Activated CD8-positive, alpha-beta memory T cell treated with anti-CD3 and anti-CD28 coated beads, Interleukin-2, amount 10 ng/mL, durations not matched to agents 7 days and 5 days (primary cell): ENCODE measurements at regions not wholly inside any gene's neighbourhood (a gene's known extent, or its start where the extent isn't known, plus 50 kb on each side); places are given as distances from the start of the nearest gene placed in this dataset.

Experiments used
- ATAC-seq: fragments of 150-1000 bp; cut with Tn5 transposase; one replicate; pipeline ENCODE4 v1.10.0; 2021; ENCODE audit warnings: moderate library complexity
- CTCF ChIA-PET: fragments of 350-600 bp; sonication (Branson Sonifier 250); formaldehyde crosslinking; loops from one replicate; lab custom pipeline; 2021; ENCODE audit warnings: antibody characterized with exemption; lab: Charles Lee
- DNase-seq: peaks from one replicate; pipeline ENCODE4 v3.0.0-alpha.2; 2020
- H3K27ac Mint-ChIP-seq: one replicate; pipeline ENCODE4 v1.8.0; 2021; ENCODE audit warnings: mild to moderate bottlenecking, mixed read lengths
- H3K27me3 Mint-ChIP-seq: one replicate; pipeline ENCODE4 v1.8.0; 2021; ENCODE audit warnings: mixed read lengths
- H3K36me3 Mint-ChIP-seq: one replicate; pipeline ENCODE4 v1.8.0; 2021; ENCODE audit warnings: mild to moderate bottlenecking, mixed read lengths
- H3K4me1 Mint-ChIP-seq: one replicate; pipeline ENCODE4 v1.8.0; 2021; ENCODE audit warnings: mixed read lengths
- H3K4me3 Mint-ChIP-seq: one replicate; pipeline ENCODE4 v1.8.0; 2021; ENCODE audit warnings: mild to moderate bottlenecking, moderate library complexity, mixed read lengths
- H3K9me3 Mint-ChIP-seq: one replicate; pipeline ENCODE4 v1.8.0; 2022; ENCODE audit warnings: low read depth, mixed read lengths

GRCh38 chr5:116640236-116640635 lies 65.6 kb upstream of the SEMA6A start:
- Mint-ChIP-seq H3K4me1 (no peaks in the 10 kb centered on the region), H3K9me3 (no peaks in the 10 kb centered on the region), H3K4me3 (no peak overlapping the region), H3K36me3 (no peaks in the 10 kb centered on the region), H3K27ac (no peak overlapping the region), H3K27me3 (no peaks in the 10 kb centered on the region)
- no peak for DNase-seq
- ATAC-seq: no peak
- CTCF ChIA-PET: no interaction called here

- CTCF ChIA-PET: no interaction called here
- Mint-ChIP-seq H3K27me3 (no peaks in the 10 kb centered on the region), H3K4me1 (no peaks in the 10 kb centered on the region), H3K27ac (no peak overlapping the region), H3K9me3 (no peaks in the 10 kb centered on the region), H3K4me3 (no peak overlapping the region), H3K36me3 (no peaks in the 10 kb centered on the region)
- DNase-seq (no peak), ATAC-seq (no peak)
Measured at GRCh38 chr5:116637149-116637740, 62.6 kb upstream of the SEMA6A start.

DNA sequence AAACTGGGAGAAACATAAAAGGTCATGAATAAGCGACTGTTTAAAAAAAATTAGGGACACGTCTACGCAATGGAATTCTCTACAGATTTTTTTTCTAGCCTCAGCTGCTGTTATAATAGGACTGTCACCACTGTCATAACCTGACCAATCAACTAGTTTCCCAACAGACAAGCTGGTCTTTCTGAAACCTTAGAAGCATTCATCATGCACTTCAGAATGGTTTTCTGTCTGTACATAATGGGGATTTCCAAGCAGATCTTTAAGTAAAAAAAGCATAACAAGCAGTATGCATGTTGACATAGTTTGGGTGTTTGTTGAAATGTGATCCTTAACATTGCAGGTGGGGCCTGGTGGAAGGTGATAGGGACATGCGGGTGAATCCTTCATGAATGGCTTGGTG lies 58.3 kb upstream of the SEMA6A start:
- no peaks in the 10 kb centered on the region for H3K9me3 Mint-ChIP-seq
- ATAC-seq (no peak), DNase-seq (no peak)
- H3K27me3 Mint-ChIP-seq: no peaks in the 10 kb centered on the region
- H3K36me3 Mint-ChIP-seq: no peaks in the 10 kb centered on the region
- no peaks in the 10 kb centered on the region for H3K4me1 Mint-ChIP-seq
- H3K27ac Mint-ChIP-seq: no peak overlapping the region
- no peak overlapping the region for H3K4me3 Mint-ChIP-seq
- CTCF ChIA-PET: no interaction called here

- DNase-seq (no peak), ATAC-seq (no peak)
- CTCF ChIA-PET: no interaction called here
- Mint-ChIP-seq H3K36me3 (no peaks in the 10 kb centered on the region), H3K4me3 (no peak overlapping the region), H3K9me3 (no peaks in the 10 kb centered on the region), H3K27me3 (no peaks in the 10 kb centered on the region), H3K27ac (no peak overlapping the region), H3K4me1 (no peaks in the 10 kb centered on the region)
Measured at GRCh38 chr5:116631147-116631546, 56.5 kb upstream of the SEMA6A start.

- no peaks in the 10 kb centered on the region for H3K9me3 Mint-ChIP-seq
- H3K4me1 Mint-ChIP-seq: no peaks in the 10 kb centered on the region
- H3K36me3 Mint-ChIP-seq: no peaks in the 10 kb centered on the region
- CTCF ChIA-PET: no interaction called here
- ATAC-seq: no peak
- no peak overlapping the region for H3K27ac Mint-ChIP-seq
- no peaks in the 10 kb centered on the region for H3K27me3 Mint-ChIP-seq
- no peak for DNase-seq
- no peak overlapping the region for H3K4me3 Mint-ChIP-seq
Measured at GRCh38 chr5:116629168-116629567, 54.5 kb upstream of the SEMA6A start.

GRCh38 chr5:116626945-116627679 lies 52.5 kb upstream of the SEMA6A start:
- Mint-ChIP-seq H3K9me3 (no peaks in the 10 kb centered on the region), H3K27ac (no peak overlapping the region)
- CTCF ChIA-PET: no interaction called here

DNA sequence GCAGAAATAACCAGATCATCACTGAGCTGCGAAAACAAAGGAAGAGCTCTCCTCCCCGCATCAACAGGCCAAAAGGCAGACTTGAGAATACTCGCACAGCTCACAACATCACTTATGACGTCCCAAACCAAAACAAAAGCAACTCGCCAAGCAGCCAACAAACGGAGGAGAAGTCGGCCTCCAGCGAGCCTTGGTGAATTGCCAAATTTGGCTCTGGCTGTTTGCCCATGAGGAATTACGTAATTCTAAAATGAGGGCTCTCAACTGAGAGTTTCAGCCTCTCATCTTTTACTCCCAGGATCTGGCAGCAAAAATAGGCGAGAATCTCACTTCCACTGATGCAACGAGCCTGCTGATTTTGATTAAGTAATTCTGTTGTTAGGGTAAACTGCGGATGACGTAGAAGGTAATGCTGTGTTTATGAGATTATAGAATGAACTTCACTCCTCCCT lies 51.7 kb upstream of the SEMA6A start:
- H3K36me3 Mint-ChIP-seq: no peaks in the 10 kb centered on the region
- DNase-seq (no peak), ATAC-seq (no peak)
- no peaks in the 10 kb centered on the region for H3K9me3 Mint-ChIP-seq
- no peaks in the 10 kb centered on the region for H3K27me3 Mint-ChIP-seq
- H3K4me1 Mint-ChIP-seq: no peaks in the 10 kb centered on the region
- no peak overlapping the region for H3K27ac Mint-ChIP-seq
- H3K4me3 Mint-ChIP-seq: no peak overlapping the region
- CTCF ChIA-PET: no interaction called here

More at GRCh38 chr5:116626945-116627679, 52.5 kb upstream of the SEMA6A start:
- Mint-ChIP-seq H3K4me1 (no peaks in the 10 kb centered on the region), H3K27me3 (no peaks in the 10 kb centered on the region), H3K4me3 (no peak overlapping the region), H3K36me3 (no peaks in the 10 kb centered on the region)
- no peak for ATAC-seq
- DNase-seq: no peak
